T-helper 1 cell treated with Interleukin-12 subunit alpha and Interleukin-12 subunit beta and Interleukin-4 antibody, amounts not matched to agents 30 ng/mL and 1 ng/mL, for 36 hours (primary cell): ENCODE measurements at regions not wholly inside any gene's neighbourhood (a gene's known extent, or its start where the extent isn't known, plus 50 kb on each side); places are given as distances from the start of the nearest gene placed in this dataset.

Experiments used
- intact Hi-C: fragments of 100-400 bp; cut with micrococcal nuclease; formaldehyde crosslinking; loops from one replicate; pipeline ENCODE4 v1.15.1; 2024

GRCh38 chr21:19609611-19610010 is 1206.0 kb upstream of the TMPRSS15 start:
- intact Hi-C loops: no loop called here

DNA sequence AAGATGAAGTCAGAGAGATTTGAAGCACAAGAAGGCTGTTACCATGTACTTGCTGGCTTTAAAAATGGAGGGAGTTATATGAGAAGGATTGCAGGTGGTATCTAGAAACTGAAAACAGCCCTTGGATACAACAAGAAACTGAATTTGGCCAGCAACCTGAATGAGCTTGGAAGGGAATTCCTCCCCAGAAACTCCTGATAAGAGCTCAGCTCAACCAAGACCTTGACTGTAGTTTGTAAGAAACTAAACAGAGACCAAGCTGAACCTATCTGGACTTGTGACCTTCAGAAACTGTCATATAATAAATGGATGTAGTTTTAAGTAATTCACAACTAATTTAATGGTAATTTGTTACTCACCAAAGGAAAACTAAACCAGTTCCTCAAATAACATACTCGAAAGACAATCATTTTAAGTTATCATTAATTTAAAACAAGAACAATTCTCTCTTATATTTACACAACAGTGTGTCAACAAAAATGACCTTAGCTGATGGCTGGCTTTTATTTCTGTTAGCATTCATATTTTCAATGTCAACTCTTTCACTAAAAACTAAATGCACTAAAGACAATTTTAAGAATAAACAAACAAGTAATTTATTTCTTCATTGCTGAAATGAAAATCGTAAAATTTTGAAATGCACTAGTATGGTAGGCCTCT is 1218.4 kb upstream of the TMPRSS15 start:
- intact Hi-C loops: no loop called here

DNA sequence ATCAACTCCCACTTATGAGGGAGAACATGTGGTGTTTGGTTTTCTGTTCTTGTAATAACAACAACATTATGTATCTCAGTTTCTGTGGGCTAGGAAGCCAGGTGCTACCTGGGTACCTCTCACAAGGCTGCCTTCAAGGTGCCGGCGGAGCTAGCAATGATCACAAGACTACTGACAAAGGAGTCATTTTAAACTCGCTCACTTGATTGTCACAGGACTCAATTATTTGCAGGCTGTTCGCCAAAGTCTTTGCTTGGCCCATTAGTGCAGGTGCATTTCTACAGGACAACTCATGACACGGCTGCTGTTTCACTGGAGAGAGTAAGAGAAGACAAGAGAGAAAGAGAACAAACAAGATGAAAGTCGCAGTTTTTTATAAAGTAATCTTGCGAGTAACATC is 1237.4 kb upstream of the TMPRSS15 start:
- intact Hi-C loops: no loop called here

DNA sequence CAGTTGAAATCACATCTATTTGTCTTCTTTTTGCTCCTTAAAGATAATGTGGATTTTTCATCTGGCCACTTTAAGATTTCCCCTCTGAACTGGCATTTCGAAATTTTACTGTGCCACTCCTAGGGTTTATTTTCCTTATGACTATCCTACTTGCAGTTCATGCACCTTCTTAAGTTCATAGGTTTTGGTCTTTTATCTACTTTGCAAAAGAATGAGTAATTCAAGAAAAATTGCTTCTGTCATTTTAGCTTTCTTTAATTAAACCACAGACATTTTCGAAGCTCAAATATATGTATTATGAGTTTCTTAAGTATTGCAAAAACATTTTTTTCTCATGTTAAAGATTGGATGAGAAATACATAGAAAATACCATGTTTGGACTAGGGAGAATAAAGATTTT is 1244.8 kb upstream of the TMPRSS15 start:
- intact Hi-C loops: no loop called here

DNA sequence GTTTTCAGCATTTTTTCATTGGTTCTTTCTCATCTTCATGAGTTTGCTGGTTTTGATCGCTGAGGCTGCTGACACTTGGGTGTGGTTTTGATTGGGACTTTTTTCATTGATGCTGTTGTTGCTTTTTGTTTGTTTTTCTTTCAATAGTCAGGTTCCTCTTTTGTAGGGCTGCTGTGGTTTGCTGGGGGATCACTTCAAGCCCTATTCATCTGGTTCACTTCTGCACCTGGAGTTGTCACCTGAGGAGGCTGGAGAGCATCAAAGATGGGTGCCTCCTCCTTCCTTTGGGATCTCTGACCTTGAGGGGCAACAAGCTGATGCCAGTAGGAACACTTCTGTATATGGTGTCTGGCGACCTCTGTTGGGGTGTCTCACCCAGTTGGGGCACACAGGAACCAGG is 1279.9 kb upstream of the TMPRSS15 start:
- intact Hi-C loops: no loop called here

- intact Hi-C loops: no loop called here
Observed at GRCh38 chr21:19684328-19684727, 1280.7 kb upstream of the TMPRSS15 start.

- intact Hi-C loops: no loop called here
Observed at GRCh38 chr21:19692231-19692630, 1288.6 kb upstream of the TMPRSS15 start.

- intact Hi-C loops: no loop called here
Observed at GRCh38 chr21:19695796-19696195, 1292.2 kb upstream of the TMPRSS15 start.

GRCh38 chr21:19700476-19700875 is 1296.9 kb upstream of the TMPRSS15 start:
- intact Hi-C loops: no loop called here

DNA sequence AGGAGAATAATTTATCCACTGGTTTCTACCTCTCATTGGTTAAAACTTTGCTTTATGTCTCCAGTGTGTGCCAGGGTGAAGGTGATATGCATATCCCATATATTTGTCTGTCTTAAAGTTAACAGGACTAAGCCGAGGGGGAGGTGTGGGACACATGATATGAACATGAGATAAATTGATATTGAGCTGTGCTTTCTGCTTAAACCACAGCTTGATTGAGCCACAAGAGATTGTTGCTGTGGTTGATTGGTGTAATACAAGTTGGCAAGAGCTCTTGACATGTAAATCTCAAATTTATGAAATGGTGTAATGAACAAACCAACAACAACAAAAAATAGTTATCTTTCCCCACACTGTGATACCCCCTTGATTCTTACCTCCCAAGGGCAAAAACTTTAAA is 1295.5 kb upstream of the NCAM2 start:
- intact Hi-C loops: no loop called here

- intact Hi-C loops: no loop called here
Observed at GRCh38 chr21:19704832-19705231, 1293.4 kb upstream of the NCAM2 start.

DNA sequence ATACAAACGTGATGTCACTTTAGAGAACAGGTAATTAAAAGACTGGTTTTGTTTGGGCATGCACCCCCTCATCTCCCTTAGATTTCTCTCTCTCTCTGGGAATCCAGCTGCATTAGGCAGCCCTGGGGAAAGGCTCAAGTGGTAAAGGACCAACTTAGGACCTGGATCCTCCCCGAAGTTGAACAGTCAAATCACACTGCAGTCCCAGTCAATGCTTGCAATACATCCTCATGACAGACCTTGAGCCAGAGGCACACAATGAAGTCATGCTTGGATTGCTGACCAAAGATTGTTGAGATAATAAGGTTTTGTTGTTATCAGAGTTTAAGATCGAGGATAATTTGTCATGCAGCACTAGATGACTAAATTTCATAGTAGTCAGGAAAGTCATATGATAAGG is 1285.8 kb upstream of the NCAM2 start:
- intact Hi-C loops: no loop called here

GRCh38 chr21:19713313-19713712 is 1284.9 kb upstream of the NCAM2 start:
- intact Hi-C loops: no loop called here

DNA sequence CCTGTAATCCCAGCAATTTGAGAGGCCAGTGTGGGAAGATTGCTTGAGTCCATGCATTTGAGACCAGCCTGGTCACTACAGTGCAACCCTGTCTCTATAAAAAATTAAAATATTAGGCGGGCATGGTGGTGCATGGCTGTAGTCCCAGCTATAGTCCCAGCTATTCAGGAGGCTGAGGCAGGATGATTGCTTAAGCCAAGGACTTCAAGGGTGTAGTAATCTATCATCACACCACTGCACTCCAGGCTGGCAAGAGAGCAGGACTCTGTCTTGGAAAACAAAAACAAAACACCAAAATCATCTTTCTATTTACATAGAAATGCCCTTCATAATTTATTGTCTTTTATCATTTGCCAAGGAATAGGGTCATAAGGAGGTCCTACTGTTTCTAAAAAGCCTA is 1274.1 kb upstream of the NCAM2 start:
- intact Hi-C loops: no loop called here

GRCh38 chr21:19731251-19731650 is 1267.0 kb upstream of the NCAM2 start:
- intact Hi-C loops: no loop called here

DNA sequence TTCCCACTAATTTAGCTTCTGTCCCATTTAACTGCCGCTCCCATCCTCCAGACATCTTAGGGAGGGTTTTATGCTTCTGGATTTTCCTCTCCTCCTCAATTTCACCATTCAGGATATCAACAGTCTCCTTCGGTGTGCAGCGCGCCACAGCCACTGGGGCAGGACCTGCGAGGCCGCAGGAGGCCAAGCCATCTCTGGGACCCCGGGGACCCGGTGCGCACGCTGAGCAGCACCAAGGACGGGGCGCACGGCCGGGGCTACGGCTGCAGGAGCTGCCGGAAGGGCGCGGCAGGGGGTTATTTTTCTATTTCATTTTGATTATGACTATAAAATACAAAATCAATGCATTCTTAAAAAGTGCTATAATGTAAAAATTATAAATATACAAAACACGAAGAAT is 1238.4 kb upstream of the NCAM2 start:
- intact Hi-C loops: no loop called here

DNA sequence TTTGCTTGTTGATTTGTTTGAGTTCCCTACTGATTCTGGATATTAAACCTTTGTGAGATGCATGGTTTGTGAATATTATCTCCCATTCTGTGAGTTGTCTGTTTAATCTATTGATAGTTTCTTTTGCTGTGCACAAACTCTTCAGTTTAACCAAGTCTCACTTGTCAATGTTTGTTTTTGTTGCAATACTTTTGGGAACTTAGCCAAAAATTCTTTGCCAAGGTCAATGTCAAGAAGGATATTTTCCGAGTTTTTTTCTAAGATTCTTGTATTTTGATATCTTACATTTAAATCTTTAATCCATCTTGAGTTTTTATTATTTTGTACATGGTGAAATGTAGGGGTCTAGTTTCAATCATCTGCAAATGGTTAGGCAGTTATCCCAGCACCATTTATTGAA is 1230.7 kb upstream of the NCAM2 start:
- intact Hi-C loops: no loop called here

DNA sequence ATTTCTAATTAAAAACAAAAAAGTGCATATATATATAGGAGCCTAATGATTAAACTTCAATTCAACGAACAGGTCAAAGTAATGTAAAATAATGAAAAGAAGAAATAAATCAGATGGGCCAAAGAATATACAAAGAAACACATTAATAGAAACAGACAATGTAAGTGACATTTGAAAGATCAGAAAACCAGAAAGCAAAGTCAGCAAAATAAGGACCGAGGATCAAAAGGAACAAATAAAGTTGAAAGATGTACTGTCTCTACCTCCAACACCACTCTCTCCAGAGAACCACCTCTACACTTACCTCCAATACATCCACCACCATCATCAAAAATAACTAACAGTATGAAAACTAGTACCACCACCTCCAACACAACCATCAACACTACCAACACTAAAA is 1226.3 kb upstream of the NCAM2 start:
- intact Hi-C loops: no loop called here

GRCh38 chr21:19776076-19776475 is 1222.1 kb upstream of the NCAM2 start:
- intact Hi-C loops: no loop called here

GRCh38 chr21:19781881-19782652 is 1216.1 kb upstream of the NCAM2 start:
- intact Hi-C loops: no loop called here

DNA sequence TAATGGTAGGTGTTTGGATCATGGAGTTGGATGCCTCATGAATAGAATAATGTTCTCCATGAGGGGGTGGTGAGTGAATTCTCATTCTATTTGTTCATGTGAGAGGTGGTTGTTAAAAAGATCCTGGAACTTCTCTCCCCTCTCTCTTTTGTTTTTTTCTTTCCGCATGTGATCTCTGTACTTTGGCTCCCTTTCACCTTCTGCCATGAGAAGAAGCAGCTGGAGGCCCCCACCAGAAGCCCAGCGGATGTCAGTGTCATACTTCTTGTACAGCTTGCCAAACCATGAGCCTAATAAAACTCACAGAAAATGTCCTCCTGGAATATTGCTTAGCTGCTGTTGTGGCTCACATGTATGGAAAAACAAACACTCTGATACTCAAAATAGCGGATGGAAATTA is 1212.3 kb upstream of the NCAM2 start:
- intact Hi-C loops: no loop called here

- intact Hi-C loops: no loop called here
Observed at GRCh38 chr21:19792004-19792403, 1206.2 kb upstream of the NCAM2 start.

DNA sequence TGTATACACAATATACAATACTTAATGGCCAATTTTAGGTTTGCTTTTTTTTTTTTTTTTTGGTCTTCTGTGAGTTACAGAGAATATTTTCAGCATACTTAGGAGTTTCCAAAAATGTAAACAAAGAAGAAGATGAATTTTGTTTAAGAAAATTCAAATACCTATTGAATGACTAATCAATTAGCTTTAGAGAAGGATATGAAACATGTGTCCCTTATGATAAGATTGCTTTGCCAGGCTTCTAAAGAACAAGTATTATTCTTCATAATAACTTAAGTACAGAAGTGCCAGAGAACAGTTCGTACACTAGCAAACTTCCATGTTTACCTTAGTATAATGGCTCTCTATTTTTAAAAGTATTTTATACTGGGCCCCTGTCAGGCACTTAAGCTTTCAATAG is 1191.0 kb upstream of the NCAM2 start:
- intact Hi-C loops: no loop called here
